ENCODE measurements at regions not wholly inside any gene's neighbourhood (a gene's known extent, or its start where the extent isn't known, plus 50 kb on each side); places are given as distances from the start of the nearest gene placed in this dataset.

GRCh38 chr2:2575181-2575577 is 244.1 kb upstream of the MYT1L start:
- H3K4me1 Mint-ChIP-seq: peaks cover 4% of the 10 kb centered on the region
- H3K27ac Mint-ChIP-seq: no peak overlapping the region
- no peaks in the 10 kb centered on the region for H3K9me3 Mint-ChIP-seq
- peaks cover 14% of the 10 kb centered on the region for H3K27me3 Mint-ChIP-seq (ENCODE audit: low read depth, poor library complexity)
- no peak for DNase-seq
- TF ChIP-seq, protein P1, sequence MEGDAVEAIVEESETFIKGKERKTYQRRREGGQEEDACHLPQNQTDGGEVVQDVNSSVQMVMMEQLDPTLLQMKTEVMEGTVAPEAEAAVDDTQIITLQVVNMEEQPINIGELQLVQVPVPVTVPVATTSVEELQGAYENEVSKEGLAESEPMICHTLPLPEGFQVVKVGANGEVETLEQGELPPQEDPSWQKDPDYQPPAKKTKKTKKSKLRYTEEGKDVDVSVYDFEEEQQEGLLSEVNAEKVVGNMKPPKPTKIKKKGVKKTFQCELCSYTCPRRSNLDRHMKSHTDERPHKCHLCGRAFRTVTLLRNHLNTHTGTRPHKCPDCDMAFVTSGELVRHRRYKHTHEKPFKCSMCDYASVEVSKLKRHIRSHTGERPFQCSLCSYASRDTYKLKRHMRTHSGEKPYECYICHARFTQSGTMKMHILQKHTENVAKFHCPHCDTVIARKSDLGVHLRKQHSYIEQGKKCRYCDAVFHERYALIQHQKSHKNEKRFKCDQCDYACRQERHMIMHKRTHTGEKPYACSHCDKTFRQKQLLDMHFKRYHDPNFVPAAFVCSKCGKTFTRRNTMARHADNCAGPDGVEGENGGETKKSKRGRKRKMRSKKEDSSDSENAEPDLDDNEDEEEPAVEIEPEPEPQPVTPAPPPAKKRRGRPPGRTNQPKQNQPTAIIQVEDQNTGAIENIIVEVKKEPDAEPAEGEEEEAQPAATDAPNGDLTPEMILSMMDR (IDR thresholded peaks at IDR 0.05): no peak
- H3K4me3 Mint-ChIP-seq: no peak overlapping the region
- no peaks in the 10 kb centered on the region for H3K36me3 Mint-ChIP-seq (ENCODE audit: low read depth)

DNA sequence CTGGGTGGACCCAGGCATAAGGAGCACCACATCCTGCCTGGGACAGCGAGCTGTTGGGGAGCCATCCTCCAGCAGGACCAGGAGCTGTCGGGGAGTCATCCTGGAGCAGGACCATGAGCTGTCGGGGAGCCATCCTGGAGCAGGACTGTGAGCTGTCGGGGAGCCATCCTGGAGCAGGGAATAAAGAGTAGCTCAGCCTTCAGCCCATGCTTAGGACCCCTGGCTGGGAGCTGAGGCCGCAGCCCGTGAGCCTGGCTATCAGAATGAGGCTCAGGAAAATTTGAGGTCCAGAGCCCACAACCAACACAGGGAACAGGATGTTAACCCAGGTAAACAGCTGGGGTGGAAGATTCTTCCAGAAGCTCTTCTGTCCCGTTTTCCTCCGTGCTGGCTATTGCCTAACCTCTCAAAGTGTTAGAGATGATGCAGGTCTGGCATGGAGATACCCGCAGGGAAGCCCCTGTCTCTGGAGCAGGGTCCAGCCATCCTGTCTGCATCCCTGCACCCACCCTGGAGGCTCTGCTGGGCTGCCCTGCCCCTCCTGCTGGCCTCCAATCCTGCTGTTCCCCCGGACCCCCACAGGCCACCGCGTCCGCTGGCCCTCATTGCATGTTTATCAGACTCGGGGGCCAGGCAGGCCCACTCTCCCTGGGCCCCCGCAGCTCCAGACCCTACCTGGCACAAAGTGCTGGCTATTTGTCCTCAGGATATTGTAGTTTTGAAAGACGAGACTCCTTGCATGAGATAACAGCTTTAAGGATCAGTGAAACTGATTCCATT is 243.5 kb upstream of the MYT1L start:
- no peak overlapping the region for H3K27ac Mint-ChIP-seq
- DNase-seq: no peak
- H3K4me1 Mint-ChIP-seq: peaks cover 4% of the 10 kb centered on the region
- TF ChIP-seq, protein P1 (IDR thresholded peaks at IDR 0.05): no peak
- no peak overlapping the region for H3K4me3 Mint-ChIP-seq
- H3K9me3 Mint-ChIP-seq: no peaks in the 10 kb centered on the region
- H3K27me3 Mint-ChIP-seq (ENCODE audit: low read depth, poor library complexity): peaks cover 10% of the 10 kb centered on the region
- no peaks in the 10 kb centered on the region for H3K36me3 Mint-ChIP-seq (ENCODE audit: low read depth)

DNA sequence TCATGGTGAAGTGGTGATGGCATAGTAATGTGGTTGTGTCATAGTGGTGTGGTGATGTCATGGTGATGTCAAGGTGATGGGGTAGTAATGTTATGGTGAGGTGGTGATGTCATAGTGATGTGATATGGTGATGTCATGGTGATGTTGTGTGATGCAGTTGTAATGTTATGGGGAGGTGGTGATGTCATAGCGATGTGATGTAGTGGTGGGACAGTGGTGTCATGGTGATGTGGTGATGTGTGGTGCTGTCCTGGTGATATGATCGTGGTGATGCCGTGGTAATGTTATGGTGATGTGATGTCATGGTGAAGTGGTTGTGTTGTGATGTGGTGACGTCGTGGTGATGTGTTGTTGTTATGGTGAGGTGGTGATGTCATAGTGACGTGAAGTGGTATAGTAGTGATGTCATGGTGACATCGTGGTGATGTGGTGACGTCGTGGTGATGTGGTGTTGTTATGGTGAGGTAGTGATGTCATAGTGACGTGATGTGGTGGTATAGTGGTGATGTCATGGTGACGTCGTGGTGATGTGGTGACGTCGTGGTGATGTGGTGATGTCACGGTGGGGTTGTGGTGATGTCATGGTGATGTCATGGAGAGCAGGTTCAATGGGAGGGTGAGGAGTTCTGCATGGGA is 242.7 kb upstream of the MYT1L start:
- no peak overlapping the region for H3K27ac Mint-ChIP-seq
- no peaks in the 10 kb centered on the region for H3K9me3 Mint-ChIP-seq
- TF ChIP-seq, protein P1 (IDR thresholded peaks at IDR 0.05): no peak
- peaks cover 4% of the 10 kb centered on the region for H3K4me1 Mint-ChIP-seq
- H3K36me3 Mint-ChIP-seq (ENCODE audit: low read depth): no peaks in the 10 kb centered on the region
- DNase-seq: no peak
- peaks cover 10% of the 10 kb centered on the region for H3K27me3 Mint-ChIP-seq (ENCODE audit: low read depth, poor library complexity)
- no peak overlapping the region for H3K4me3 Mint-ChIP-seq

- no peaks in the 10 kb centered on the region for H3K36me3 Mint-ChIP-seq (ENCODE audit: low read depth)
- H3K4me1 Mint-ChIP-seq: peaks cover 4% of the 10 kb centered on the region
- no peaks in the 10 kb centered on the region for H3K9me3 Mint-ChIP-seq
- TF ChIP-seq, protein P1 (IDR thresholded peaks at IDR 0.05): no peak
- no peak overlapping the region for H3K4me3 Mint-ChIP-seq
- no peak overlapping the region for H3K27ac Mint-ChIP-seq
- H3K27me3 Mint-ChIP-seq (ENCODE audit: low read depth, poor library complexity): peaks cover 11% of the 10 kb centered on the region
- no peak for DNase-seq
These were observed 242.1 kb upstream of the MYT1L start for GRCh38 chr2:2573205-2573604.

GRCh38 chr2:2572393-2573204 is 241.5 kb upstream of the MYT1L start:
- H3K27ac Mint-ChIP-seq: no peak overlapping the region
- H3K4me3 Mint-ChIP-seq: no peak overlapping the region
- no peaks in the 10 kb centered on the region for H3K36me3 Mint-ChIP-seq (ENCODE audit: low read depth)
- no peaks in the 10 kb centered on the region for H3K9me3 Mint-ChIP-seq
- peaks cover 4% of the 10 kb centered on the region for H3K4me1 Mint-ChIP-seq
- no peak for DNase-seq
- H3K27me3 Mint-ChIP-seq (ENCODE audit: low read depth, poor library complexity): peaks cover 14% of the 10 kb centered on the region
- TF ChIP-seq, protein P1 (IDR thresholded peaks at IDR 0.05): no peak

Data from nephron progenitor cell (in vitro differentiated cells).